Choroid plexus epithelial cell (primary cell): ENCODE measurements at regions not wholly inside any gene's neighbourhood (a gene's known extent, or its start where the extent isn't known, plus 50 kb on each side); places are given as distances from the start of the nearest gene placed in this dataset.
"Not testable (repeated sequence)": the region's sequence is repeated elsewhere in the genome, so short reads cannot be mapped to it uniquely, and the experiment has no call there.

ENCODE experiments used
- DNase-seq: peaks from one replicate; pipeline ENCODE4 v3.0.0-alpha.2; 2010; ENCODE audit warnings: low read depth
- H3K4me3 ChIP-seq: 2 replicates; pipeline ENCODE4 v1.5.1; 2011; ENCODE audit warnings: low read depth, mild to moderate bottlenecking, control low read depth, low read length, moderate library complexity
- TF ChIP-seq, protein P1 (sequence below): conservative IDR thresholded peaks from 2 replicates; pipeline ENCODE4 v1.5.1; 2011; ENCODE audit warnings: low read depth, mild to moderate bottlenecking, control low read depth, inconsistent platforms, low read length, moderate library complexity

- H3K4me3 ChIP-seq = no peak overlapping the region
- no peak for DNase-seq
- TF ChIP-seq, protein P1, sequence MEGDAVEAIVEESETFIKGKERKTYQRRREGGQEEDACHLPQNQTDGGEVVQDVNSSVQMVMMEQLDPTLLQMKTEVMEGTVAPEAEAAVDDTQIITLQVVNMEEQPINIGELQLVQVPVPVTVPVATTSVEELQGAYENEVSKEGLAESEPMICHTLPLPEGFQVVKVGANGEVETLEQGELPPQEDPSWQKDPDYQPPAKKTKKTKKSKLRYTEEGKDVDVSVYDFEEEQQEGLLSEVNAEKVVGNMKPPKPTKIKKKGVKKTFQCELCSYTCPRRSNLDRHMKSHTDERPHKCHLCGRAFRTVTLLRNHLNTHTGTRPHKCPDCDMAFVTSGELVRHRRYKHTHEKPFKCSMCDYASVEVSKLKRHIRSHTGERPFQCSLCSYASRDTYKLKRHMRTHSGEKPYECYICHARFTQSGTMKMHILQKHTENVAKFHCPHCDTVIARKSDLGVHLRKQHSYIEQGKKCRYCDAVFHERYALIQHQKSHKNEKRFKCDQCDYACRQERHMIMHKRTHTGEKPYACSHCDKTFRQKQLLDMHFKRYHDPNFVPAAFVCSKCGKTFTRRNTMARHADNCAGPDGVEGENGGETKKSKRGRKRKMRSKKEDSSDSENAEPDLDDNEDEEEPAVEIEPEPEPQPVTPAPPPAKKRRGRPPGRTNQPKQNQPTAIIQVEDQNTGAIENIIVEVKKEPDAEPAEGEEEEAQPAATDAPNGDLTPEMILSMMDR = no peak
Measured at GRCh38 chr3:87555290-87555689, 278.9 kb upstream of the POU1F1 start.

DNA sequence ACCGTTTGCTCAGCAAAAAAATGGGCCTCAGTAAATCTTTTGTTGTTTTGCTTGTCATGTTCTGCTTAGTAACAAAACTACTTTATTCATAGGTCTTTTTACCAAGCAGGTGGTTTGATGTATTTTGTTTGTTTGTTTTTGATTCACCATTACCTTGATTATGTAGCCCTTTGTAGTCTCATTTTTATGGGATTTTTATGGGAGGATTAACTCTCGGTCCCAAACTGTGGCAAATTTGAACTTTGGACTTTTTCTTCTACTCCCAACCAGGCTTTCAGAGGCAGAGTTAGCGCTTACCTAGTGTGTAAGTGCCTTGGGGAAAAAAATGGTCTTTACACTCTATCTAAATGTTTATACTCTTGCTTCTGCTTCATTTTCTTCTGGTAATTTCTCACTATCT is 276.7 kb upstream of the POU1F1 start:
- TF ChIP-seq, protein P1 = no peak

DNA sequence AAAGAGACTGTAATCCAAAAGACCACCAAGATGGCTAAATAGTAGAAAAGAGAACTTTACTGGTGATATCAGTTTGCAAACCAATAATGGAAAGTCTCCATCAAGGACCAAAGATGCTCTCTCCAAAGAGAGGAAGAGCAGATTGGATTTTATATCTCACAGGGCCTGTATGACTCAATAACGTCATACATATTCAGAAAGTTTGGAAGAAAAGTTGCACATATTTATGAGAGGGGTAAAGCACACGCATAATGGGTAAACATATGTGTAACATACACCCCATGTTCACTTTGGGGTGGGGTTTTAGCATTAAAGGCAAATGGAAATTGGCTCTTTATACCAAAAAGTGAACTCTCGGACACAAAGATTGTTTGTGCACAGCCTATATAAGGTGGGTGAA is 274.5 kb upstream of the POU1F1 start:
- DNase-seq = no peak
- TF ChIP-seq, protein P1 = no peak
- H3K4me3 ChIP-seq = no peak overlapping the region

More for the DNA sequence above, 276.7 kb upstream of the POU1F1 start:
- H3K4me3 ChIP-seq = no peak overlapping the region
- no peak for DNase-seq

- TF ChIP-seq, protein P1 = no peak
- DNase-seq = no peak
- no peak overlapping the region for H3K4me3 ChIP-seq
Measured at GRCh38 chr3:87549208-87549607, 272.8 kb upstream of the POU1F1 start.

- TF ChIP-seq, protein P1 = no peak
- H3K4me3 ChIP-seq = no peak overlapping the region
- no peak for DNase-seq
Measured at GRCh38 chr3:87548271-87548670, 271.9 kb upstream of the POU1F1 start.

GRCh38 chr3:87546216-87546615 is 269.8 kb upstream of the POU1F1 start:
- no peak overlapping the region for H3K4me3 ChIP-seq
- TF ChIP-seq, protein P1 = no peak
- DNase-seq = no peak

- H3K4me3 ChIP-seq, DNase-seq: not testable (repeated sequence)
Measured at GRCh38 chr3:87543408-87543807, 267.0 kb upstream of the POU1F1 start.

GRCh38 chr3:87541723-87542122 is 265.3 kb upstream of the POU1F1 start:
- TF ChIP-seq, protein P1 = no peak
- H3K4me3 ChIP-seq = no peak overlapping the region
- DNase-seq = no peak

DNA sequence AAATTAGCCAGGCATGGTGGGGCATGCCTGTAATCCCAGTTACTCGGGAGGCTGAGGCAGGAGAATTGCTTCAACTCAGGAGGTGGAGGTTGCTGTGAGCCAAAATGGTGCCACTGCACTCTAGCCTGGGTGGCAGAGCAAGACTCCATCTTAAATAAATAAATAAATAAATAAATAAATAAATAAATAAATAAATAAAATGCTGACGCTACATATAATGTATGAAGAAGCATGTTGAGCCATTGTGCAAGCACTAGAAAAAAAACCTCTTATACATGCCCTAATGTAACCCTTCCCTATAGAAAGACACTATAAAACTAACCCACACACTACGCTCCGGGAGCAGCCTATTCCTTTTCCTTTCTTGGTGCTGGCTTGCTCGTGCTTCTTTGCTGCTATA is 262.3 kb upstream of the POU1F1 start:
- not testable (repeated sequence) for H3K4me3 ChIP-seq, DNase-seq
